ENCODE measurements at regions not wholly inside any gene's neighbourhood (a gene's known extent, or its start where the extent isn't known, plus 50 kb on each side); places are given as distances from the start of the nearest gene placed in this dataset.

- no peak for DNase-seq (ENCODE audit: low read depth in 4 of 4, low spot score in 2 of 4)
Observed at GRCh38 chr6:22668307-22668706, 98.9 kb downstream of the HDGFL1 start.

GRCh38 chr6:22668717-22669116 is 99.4 kb downstream of the HDGFL1 start:
- DNase-seq (ENCODE audit: low read depth in 4 of 4, low spot score in 2 of 4): no peak

DNA sequence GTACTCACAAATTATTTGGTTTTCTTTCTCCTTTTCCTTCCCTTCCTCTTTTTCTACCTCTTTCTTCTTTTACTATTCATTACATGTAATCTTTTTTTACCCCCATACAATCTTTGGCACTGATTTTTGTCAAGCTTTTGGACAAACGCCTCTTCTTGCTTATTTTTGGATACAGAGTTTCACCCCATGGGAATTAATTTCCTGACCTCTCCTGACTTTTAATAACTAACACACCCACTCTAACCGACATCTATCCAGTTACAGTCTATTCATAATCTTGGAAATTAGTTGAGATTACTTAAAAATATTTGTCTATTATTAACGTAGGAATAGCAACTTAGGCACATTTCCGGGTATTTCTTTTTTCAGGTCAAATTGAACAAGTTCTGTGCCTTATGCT is 101.2 kb downstream of the HDGFL1 start:
- DNase-seq (ENCODE audit: low read depth in 4 of 4, low spot score in 2 of 4): no peak

DNA sequence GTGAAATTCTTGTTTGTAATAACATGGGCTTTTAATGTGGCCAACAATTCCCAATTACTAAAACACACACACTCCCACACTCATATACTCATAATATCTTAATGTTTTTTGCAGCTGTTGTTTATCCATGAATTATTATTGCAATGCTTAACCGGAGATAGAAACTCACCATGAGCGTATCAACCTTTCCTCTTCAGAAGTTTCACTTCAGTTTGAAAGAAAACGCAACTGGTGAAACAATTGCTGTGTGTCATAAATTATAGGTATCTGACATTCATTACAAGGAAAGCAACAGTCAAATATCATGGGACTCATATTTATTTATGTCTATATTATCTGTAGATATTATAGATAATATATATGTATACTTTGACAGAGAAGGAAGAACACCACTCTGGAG is 104.1 kb downstream of the HDGFL1 start:
- no peak for DNase-seq (ENCODE audit: low read depth in 4 of 4, low spot score in 2 of 4)

DNA sequence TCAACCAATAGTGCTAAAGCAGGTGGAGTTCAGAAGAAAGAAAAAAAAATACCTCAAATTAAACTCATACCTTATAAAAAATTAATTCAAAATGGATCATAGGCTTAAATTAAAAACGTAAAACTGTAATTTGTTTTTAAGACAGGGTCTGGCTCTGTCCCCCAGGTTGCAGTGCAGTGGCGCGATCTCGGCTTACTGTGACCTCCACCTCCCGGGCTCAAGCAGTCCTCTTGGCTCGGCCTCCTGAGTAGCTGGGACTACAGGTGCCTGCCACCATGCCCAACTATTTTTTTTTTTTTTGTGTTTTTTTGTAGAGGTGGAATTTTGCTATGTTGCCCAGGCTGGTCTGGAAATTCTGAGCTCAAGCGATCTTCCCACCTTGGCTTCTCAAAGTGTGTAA is 111.6 kb downstream of the HDGFL1 start:
- DNase-seq (ENCODE audit: low read depth in 4 of 4, low spot score in 2 of 4): no peak

GRCh38 chr6:22681761-22682160 is 112.4 kb downstream of the HDGFL1 start:
- DNase-seq (ENCODE audit: low read depth in 4 of 4, low spot score in 2 of 4): no peak

DNA sequence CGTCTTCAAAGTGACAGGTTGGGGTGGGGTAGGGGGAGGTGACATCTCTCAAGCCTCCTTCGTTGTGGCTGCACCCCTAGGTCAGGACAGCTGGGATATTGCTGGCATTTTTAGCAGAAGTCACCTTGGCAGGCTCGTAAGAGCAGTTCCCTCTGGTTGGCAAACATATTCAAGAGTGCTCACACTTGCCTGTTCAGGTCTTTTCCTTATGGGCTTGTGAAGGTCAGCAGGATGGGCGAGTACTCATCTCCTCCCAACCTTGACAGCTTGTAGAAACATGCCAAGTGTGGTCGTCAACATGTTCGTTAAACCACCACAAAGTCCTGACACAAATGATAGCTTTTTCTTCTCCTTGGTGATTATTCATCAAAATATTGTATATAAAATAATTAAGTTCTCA is 113.6 kb downstream of the HDGFL1 start:
- DNase-seq (ENCODE audit: low read depth in 4 of 4, low spot score in 2 of 4): no peak

DNA sequence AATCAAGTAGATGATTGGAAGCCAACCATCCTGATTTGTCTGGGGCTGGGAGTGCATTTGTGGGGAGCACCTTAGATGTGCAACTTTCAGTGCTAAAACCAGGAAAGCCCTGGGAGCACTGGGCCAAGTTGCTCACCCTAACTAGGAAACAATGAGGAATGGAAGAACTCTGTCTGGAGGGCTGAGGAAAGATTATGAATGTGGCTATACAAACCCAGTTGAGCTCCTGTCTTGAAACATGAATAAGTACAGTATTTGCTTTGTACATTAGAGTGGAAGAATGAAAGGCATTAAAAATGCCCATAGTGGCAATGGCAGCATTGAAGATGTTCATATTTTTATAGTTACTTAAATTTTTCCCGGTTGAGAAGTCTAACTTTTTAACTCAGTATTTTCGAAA is 121.1 kb downstream of the HDGFL1 start:
- DNase-seq (ENCODE audit: low read depth in 4 of 4, low spot score in 2 of 4): no peak

DNA sequence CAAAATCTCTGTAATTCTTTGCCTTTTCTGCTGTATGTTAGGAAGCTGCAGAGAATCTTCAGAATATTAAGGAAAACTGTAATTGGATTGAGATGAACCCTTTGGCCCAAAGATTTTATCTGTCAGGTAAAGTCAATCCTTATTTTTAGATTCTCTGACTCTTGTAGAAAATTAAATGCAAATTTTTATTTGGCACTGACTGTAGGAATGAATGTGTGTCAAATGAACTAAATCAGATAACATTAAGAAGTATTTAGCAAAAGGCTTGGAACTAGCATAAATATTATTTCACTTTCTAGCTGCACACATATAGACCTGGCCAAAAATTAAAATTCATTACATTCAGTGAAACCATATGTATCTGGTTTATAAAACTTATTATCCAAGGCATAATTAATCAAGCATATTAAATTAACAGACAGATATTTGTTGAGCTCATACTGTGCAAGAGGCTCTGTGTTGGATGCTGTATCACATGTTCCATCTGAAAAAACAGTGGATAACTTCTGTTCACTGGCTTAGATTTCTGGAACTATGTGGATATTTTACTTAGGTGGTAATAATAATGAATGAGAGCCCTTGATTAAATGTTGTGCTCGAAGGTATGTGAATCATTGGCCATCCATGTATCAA is 124.8 kb downstream of the HDGFL1 start:
- no peak for DNase-seq (ENCODE audit: low read depth in 4 of 4, low spot score in 2 of 4)

GRCh38 chr6:22696481-22696880 is 127.1 kb downstream of the HDGFL1 start:
- no peak for DNase-seq (ENCODE audit: low read depth in 4 of 4, low spot score in 2 of 4)

GRCh38 chr6:22697306-22697705 is 127.9 kb downstream of the HDGFL1 start:
- DNase-seq (ENCODE audit: low read depth in 4 of 4, low spot score in 2 of 4): no peak

DNA sequence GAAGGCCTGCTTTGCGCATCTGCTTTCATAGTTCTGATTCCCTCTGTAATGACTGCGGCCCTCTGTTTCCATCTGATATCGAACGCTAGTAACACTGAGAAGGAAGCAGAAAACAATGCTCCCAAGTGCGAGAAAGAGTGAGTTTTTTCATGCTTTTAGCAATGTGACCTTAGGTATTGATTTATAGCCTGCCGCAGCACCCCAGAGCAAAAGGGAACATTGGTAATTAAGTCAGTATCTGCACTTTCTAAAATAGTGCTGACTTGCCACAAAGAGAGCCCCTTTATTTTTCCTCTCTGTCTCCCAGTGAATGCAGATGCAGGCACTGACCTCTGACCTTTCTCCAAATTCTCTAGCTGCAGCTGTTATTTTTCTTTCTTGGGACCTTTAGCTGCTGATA is 129.8 kb downstream of the HDGFL1 start:
- DNase-seq (ENCODE audit: low read depth in 4 of 4, low spot score in 2 of 4): no peak

DNA sequence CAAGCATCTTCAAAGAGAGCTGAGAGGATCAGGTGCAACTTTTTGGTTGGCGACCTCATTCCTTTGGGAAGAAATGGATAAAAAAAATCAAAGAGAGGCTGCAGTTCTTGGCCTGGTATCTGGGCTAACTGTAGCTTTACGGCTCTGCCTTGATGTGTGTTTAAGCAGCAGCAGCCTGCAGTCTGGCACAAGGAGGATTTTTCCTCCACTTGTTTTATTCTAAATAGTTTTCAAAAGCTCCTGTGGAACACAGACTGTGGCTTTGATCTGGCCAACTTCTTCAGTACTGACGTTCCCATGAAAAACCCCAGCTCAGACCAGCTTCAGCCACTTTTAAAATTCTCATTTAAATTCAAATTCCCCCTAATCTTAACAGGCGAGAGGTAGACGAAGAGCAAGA is 137.3 kb downstream of the HDGFL1 start:
- DNase-seq (ENCODE audit: low read depth in 4 of 4, low spot score in 2 of 4): no peak

DNA sequence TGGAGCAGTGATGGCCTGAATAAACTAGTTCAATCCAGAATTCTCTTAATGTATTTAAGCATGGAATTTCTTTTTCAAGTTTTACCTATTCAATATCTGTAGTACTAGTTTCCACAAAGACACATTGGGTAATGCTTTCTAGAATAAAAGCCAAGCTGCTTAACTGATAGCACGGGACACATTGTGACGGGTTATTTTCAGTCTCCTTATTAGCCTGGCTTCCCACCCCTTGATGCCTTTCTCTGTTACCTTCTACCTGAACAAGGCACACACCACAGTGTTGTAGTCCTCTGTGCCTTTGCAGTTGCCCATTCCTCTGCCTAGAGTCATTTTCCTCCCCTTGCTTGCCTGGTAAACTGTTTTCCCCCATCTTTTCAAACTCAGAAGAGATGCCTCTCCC is 139.1 kb downstream of the HDGFL1 start:
- DNase-seq (ENCODE audit: low read depth in 4 of 4, low spot score in 2 of 4): no peak

DNA sequence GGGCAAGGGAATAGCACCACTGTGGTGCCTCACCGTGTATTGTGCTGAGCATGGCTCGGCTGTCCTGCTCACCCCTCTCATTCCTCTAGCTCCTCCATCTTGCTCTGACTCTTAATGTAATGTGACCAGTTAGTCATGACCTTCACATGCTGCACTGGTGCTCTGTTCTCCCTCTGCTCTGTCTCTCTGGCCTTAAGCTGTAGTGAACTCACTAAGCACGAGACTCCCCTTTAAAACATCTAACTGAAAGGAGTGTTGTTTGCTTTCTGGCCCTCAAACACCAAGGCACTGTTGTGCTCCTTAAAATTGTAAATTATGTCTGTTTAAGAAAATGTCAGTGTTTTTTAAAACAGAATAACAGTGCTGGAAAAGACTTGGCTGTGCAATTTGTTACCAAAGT is 140.4 kb downstream of the HDGFL1 start:
- no peak for DNase-seq (ENCODE audit: low read depth in 4 of 4, low spot score in 2 of 4)

DNA sequence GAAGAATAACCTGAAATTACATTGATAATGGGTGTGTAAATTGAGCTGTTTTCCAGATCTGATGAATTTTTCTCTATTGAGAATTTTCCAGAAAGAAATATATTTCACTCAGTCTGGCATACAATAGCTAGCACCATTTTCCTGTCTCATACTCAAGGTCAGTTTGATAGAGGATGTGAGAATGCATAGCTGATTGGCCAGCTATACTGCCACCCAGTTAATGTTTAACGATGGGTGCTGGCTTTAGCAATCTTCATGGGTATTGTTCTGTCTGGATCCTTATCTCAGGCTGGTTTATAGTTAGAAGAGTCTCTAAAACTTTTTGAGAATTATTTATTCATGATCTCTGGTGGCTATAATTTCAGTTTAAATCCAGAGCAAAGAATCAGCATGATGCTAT is 147.4 kb downstream of the HDGFL1 start:
- DNase-seq (ENCODE audit: low read depth in 4 of 4, low spot score in 2 of 4): no peak

- no peak for DNase-seq (ENCODE audit: low read depth in 4 of 4, low spot score in 2 of 4)
Observed at GRCh38 chr6:22717915-22718314, 148.5 kb downstream of the HDGFL1 start.

GRCh38 chr6:22722913-22723312 is 153.5 kb downstream of the HDGFL1 start:
- DNase-seq (ENCODE audit: low read depth in 4 of 4, low spot score in 2 of 4): no peak

- no peak for DNase-seq (ENCODE audit: low read depth in 4 of 4, low spot score in 2 of 4)
Observed at GRCh38 chr6:22726966-22727365, 157.6 kb downstream of the HDGFL1 start.

GRCh38 chr6:22727710-22728109 is 158.3 kb downstream of the HDGFL1 start:
- peak in 2 of 4 donors; percentile 56 to 59 for DNase-seq (ENCODE audit: low read depth in 4 of 4, low spot score in 2 of 4)

- no peak for DNase-seq (ENCODE audit: low read depth in 4 of 4, low spot score in 2 of 4)
Observed at GRCh38 chr6:22732176-22732970, 163.0 kb downstream of the HDGFL1 start.

GRCh38 chr6:22736740-22737139 is 167.4 kb downstream of the HDGFL1 start:
- no peak for DNase-seq (ENCODE audit: low read depth in 4 of 4, low spot score in 2 of 4)
